Left lung (tissue), 4 donors: ENCODE measurements at regions not wholly inside any gene's neighbourhood (a gene's known extent, or its start where the extent isn't known, plus 50 kb on each side); places are given as distances from the start of the nearest gene placed in this dataset.
A peak's percentile ranks its signal among the peaks of the same experiment; 100 is the strongest.

Experiments used
- ATAC-seq: fragments of 200-7000 bp; cut with Tn5 transposase; one replicate; pipeline ENCODE4 v1.9.1; 2020; ENCODE audit warnings: moderate library complexity
- DNase-seq, 4 donors: peaks; one replicate each; pipeline ENCODE4 v3.0.0-alpha.2; 2013 to 2020
- H3K27ac ChIP-seq, 2 donors: fragments of 200-600 bp; sonication (generic) in 1 of 2; one replicate each; pipeline versions ENCODE4 v1.5.0 to v1.8.0; 2020 to 2021
- H3K27me3 ChIP-seq, 2 donors: fragments of 200-600 bp; sonication (generic) in 1 of 2; one replicate each; pipeline versions ENCODE4 v1.5.0 to v1.8.0; 2020 to 2021
- H3K36me3 ChIP-seq, 2 donors: fragments of 200-600 bp; sonication (generic) in 1 of 2; one replicate each; pipeline versions ENCODE4 v1.5.0 to v1.8.0; 2020 to 2021
- H3K4me1 ChIP-seq, 2 donors: fragments of 200-600 bp; one replicate each; pipeline ENCODE4 v1.8.0; 2021
- H3K4me3 ChIP-seq, 2 donors: fragments of 200-600 bp; sonication (generic) in 1 of 2; one replicate each; pipeline versions ENCODE4 v1.5.0 to v1.8.0; 2020 to 2021; ENCODE audit warnings: mild to moderate bottlenecking in 1 of 2
- H3K9me3 ChIP-seq, 2 donors: fragments of 200-600 bp; sonication (generic) in 1 of 2; one replicate each; pipeline versions ENCODE4 v1.5.0 to v1.8.0; 2020 to 2021
- intact Hi-C, 2 donors: fragments of 100-400 bp; cut with DNase I; formaldehyde crosslinking; loops; one replicate each; pipeline versions ENCODE4 v1.11.2 to v1.14.2; 2022
- TF ChIP-seq, protein P1 (sequence below), 2 donors: fragments of 200-600 bp; sonication (generic) in 1 of 2; IDR thresholded peaks; one replicate each; pipeline versions ENCODE4 v1.5.0 to v1.8.0; 2021; ENCODE audit warnings: antibody characterized with exemption in 2 of 2
- donor health status: DM: no; HTN: yes; CAD: no.
- donor health status: DM: no; HTN: no; CAD: no.

DNA sequence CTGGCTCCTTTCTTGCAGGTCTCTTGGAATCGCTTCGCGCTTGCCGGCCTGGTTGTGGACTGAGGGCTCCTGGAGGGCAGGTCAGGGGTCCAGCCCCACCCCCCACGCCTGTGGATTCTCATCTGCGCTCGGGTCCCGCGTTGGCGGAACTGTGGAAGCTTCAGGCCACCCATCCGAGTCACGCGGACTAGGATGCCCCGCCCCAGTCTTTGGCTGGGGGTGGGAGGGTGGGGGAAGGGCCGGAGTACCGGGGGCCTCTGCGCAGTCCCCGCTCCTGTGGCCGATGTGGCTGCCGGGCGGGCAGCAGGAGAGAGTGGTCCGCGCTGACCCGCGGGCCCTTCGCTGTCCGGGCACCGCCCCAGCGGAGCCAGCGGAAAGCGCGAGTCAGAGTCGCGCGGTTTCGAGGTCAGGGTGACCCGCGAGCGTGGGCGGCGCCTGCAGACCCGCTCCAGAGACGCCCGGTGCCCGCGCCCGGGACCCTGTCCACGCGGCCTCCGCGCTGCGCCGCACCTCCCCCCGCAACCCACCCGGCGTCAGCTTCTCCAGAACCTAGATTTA, 114.2 kb downstream of the KLF13 start:
- peak overlapping the region; percentile 67 to 83 for H3K27ac ChIP-seq
- H3K9me3 ChIP-seq = no peaks in the 10 kb centered on the region
- H3K4me1 ChIP-seq = peaks cover 4 to 72% of the 10 kb centered on the region in 2 donors
- H3K36me3 ChIP-seq = no peaks in the 10 kb centered on the region
- TF ChIP-seq, protein P1, sequence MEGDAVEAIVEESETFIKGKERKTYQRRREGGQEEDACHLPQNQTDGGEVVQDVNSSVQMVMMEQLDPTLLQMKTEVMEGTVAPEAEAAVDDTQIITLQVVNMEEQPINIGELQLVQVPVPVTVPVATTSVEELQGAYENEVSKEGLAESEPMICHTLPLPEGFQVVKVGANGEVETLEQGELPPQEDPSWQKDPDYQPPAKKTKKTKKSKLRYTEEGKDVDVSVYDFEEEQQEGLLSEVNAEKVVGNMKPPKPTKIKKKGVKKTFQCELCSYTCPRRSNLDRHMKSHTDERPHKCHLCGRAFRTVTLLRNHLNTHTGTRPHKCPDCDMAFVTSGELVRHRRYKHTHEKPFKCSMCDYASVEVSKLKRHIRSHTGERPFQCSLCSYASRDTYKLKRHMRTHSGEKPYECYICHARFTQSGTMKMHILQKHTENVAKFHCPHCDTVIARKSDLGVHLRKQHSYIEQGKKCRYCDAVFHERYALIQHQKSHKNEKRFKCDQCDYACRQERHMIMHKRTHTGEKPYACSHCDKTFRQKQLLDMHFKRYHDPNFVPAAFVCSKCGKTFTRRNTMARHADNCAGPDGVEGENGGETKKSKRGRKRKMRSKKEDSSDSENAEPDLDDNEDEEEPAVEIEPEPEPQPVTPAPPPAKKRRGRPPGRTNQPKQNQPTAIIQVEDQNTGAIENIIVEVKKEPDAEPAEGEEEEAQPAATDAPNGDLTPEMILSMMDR (IDR thresholded peaks at IDR 0.05) = no peak
- intact Hi-C loops = no loop called here
- DNase-seq (peak in 2 of 4 donors; percentile 76 to 93), ATAC-seq (peak; percentile 40)
- H3K4me3 ChIP-seq = peak overlapping the region; percentile 50 to 58
- no peaks in the 10 kb centered on the region for H3K27me3 ChIP-seq

DNA sequence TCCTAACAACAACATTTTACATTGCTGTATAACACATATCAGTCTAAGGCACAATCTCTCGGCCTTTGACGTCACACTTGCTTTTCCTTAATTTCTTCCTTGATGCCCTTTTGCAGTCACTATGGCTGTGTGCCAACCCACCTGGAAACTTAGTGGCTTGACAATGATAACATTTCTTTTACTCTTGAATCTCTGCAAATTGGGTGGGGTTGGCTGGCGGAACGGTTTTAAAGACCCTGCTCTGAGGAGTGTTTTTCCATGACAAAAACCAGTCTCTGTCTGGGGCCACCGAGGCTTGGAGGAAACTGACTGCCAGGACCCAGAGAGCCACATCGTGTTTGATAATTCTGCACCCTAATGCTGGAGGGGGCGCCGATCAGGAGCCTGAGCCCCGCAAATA, 115.6 kb downstream of the KLF13 start:
- Histone ChIP-seq H3K4me1 (peaks cover 0 to 58% of the 10 kb centered on the region in 2 donors), H3K27ac (peak overlapping the region in 1 of 2 donors; percentile 76), H3K36me3 (no peaks in the 10 kb centered on the region), H3K27me3 (no peaks in the 10 kb centered on the region), H3K4me3 (no peak overlapping the region), H3K9me3 (no peaks in the 10 kb centered on the region)
- DNase-seq = no peak
- no peak for ATAC-seq
- TF ChIP-seq, protein P1 (IDR thresholded peaks at IDR 0.05) = no peak
- intact Hi-C loops = no loop called here

DNA sequence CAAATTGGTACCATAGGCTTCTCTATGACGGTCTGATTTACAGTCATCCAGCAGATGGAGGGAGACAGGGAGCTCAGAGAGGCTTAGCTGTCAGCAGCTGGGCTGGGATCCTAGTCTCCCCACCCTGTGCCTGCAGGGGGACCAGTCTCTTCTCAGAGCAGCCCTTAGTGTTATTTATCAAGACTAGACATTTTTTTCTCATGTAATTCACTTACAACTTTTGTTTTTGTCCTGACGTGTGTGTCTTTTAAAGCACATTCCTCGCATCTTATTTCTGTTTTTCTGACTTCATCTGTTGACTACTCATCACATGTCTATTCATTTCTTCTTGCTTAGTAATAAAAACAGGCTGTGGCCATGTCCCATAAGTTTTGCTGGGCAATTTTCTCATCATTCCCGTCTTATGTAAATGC, 116.1 kb downstream of the KLF13 start:
- H3K4me3 ChIP-seq = no peak overlapping the region
- H3K9me3 ChIP-seq = no peaks in the 10 kb centered on the region
- intact Hi-C loops = no loop called here
- H3K36me3 ChIP-seq = no peaks in the 10 kb centered on the region
- H3K27ac ChIP-seq = peak overlapping the region in 1 of 2 donors; percentile 76
- no peaks in the 10 kb centered on the region for H3K27me3 ChIP-seq
- DNase-seq (no peak), ATAC-seq (no peak)
- TF ChIP-seq, protein P1 (IDR thresholded peaks at IDR 0.05) = no peak
- H3K4me1 ChIP-seq = peaks cover 0 to 54% of the 10 kb centered on the region in 2 donors

DNA sequence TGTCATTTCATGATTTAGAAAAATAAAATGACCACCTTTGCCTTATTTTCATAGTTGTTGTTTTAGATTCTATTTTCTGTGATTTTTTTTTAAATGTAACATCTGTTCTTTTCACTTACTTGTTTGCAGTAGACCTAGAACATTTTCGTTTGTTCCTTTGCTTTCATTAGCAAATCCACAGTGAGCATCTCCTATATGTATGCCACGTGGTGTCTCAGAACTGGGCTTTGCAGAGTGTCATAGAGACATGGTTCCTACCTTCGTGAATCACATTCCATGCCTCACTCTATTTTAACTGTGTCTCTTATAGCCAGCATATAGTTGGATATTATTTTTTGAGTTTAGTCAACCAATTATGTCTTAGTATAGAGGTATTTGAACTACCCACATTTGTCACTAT, 118.2 kb downstream of the KLF13 start:
- TF ChIP-seq, protein P1 (IDR thresholded peaks at IDR 0.05) = no peak
- ATAC-seq (no peak), DNase-seq (no peak)
- no peak overlapping the region for H3K4me3 ChIP-seq
- H3K4me1 ChIP-seq = peaks cover 5 to 59% of the 10 kb centered on the region in 2 donors
- no peaks in the 10 kb centered on the region for H3K27me3 ChIP-seq
- H3K27ac ChIP-seq = no peak overlapping the region
- no peaks in the 10 kb centered on the region for H3K36me3 ChIP-seq
- no peaks in the 10 kb centered on the region for H3K9me3 ChIP-seq
- intact Hi-C loops = no loop called here

DNA sequence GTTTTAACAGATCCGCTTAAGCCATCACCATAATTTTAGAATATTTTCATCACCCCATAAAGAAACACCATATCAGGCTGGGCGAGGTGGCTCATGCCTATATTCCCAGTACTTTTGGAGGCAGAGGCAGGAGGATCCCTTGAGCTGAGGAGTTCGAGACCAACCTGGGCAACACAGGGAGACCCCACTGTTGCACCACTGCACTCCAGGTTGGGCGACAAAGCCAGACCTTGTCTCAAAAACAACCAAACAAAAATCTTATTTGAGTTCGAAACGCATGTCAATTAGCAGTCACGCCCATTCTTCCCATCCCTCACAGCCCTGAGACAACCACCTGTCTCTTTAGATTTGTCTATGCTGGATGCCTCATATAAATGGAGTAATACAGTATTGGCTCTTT, 119.9 kb downstream of the KLF13 start:
- no peaks in the 10 kb centered on the region for H3K36me3 ChIP-seq
- DNase-seq (no peak), ATAC-seq (no peak)
- no peaks in the 10 kb centered on the region for H3K27me3 ChIP-seq
- intact Hi-C loops = no loop called here
- TF ChIP-seq, protein P1 (IDR thresholded peaks at IDR 0.05) = no peak
- H3K9me3 ChIP-seq = no peaks in the 10 kb centered on the region
- H3K27ac ChIP-seq = no peak overlapping the region
- no peak overlapping the region for H3K4me3 ChIP-seq
- peaks cover 5 to 44% of the 10 kb centered on the region in 2 donors for H3K4me1 ChIP-seq
